Embryonic facial prominence (tissue), 1 donor: ENCODE measurements at regions not wholly inside any gene's neighbourhood (a gene's known extent, or its start where the extent isn't known, plus 50 kb on each side); places are given as distances from the start of the nearest gene placed in this dataset.
"Not testable (repeated sequence)": the region's sequence is repeated elsewhere in the genome, so short reads cannot be mapped to it uniquely, and the experiment has no call there.

Source experiments
- DNase-seq: peaks from one replicate; pipeline ENCODE4 v3.0.0-alpha.2; 2016; ENCODE audit errors: extremely low spot score

DNA sequence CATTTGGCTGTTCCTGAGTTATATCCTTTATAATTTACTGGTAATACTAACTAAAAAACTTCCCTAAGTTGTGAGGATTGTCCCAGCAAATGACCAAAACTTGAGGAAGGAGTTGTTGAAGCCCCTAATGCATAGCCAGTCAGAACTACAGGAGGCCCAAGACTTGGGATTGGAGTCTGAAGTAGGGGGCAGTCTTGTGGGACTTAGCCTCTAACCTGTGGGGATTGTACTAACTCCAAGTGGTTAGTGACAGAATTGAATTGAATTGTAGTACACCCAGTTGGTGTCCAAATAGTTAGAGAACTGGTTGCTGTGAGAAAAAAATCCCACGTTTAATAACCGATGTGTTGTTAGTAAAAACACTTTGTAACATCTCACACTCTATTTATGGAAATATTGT is 1506.3 kb downstream of the ADGRL3 start:
- no peak for DNase-seq

DNA sequence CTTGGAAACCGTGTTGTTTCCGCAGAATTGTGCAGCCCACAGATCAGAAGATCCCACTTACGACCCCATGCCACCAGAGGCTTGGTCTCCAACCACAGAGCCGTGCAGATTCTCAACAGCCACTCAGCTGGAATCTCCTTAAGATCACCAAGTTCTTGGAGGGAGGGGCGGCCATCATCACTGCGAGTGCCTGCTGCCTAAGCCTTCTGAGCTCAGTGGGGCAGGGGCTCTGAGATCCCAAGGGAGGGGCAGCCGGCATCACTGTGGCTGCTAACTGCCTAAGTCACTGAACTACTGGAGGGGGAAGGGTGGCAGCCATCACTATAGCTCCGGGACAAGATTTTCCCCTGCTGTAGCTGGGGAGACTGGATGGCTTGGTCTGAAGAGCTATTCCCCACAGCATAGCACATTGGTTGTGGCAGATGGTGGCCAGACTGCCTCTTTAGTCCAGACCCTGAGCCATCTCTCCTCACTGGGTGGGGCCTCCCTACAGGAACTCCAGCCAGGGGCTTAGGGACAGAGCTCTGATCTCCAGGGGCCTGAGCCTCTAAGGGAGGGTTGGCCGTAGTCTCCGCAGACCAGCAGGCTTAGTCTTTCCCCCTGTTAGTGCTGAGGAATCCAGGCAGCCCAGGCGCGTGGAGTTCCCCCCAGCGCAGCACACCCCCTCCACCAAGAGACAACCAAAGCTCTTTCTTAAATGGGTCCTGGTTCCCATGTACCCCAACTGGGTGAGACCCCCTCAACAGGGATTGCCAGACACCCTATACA is 1483.9 kb downstream of the ADGRL3 start:
- DNase-seq, result no peak

DNA sequence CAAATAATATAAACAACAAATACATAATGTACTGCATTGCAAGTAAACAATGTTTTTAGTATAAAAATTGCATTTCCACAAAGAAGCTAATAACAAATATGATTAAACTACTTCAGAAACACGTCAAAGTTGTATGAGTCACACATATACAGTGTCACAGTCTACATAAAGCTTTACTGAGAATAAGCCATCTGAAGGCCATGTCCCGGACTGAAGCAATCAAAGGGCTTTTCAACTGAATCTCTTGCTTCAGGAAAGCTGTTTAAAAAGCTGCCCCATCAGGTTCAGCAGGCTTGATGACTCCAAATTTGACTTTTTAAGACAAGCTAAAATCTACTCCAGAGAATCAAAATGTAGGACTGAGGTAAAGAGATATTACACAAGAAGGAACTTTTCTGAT is 1476.8 kb downstream of the ADGRL3 start:
- no peak for DNase-seq

DNA sequence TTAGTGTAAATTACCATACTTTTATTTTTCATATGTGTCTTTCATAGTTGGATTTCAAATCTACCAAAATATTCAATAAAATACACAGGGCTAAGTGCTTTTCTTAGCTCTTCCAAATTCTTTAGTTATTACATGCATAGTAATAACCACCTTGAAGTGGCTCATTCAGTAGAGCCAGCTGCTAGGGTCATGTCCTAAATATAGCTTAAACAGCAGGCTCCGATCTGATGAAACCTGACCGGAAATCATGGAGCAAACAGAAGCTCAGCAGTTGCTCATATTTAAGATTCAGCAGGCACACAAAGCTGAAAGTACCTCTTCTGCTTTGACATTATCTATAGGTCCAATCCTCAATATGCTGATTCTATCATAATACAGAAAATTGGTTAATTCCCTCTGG is 1470.4 kb downstream of the ADGRL3 start:
- DNase-seq, result no peak

DNA sequence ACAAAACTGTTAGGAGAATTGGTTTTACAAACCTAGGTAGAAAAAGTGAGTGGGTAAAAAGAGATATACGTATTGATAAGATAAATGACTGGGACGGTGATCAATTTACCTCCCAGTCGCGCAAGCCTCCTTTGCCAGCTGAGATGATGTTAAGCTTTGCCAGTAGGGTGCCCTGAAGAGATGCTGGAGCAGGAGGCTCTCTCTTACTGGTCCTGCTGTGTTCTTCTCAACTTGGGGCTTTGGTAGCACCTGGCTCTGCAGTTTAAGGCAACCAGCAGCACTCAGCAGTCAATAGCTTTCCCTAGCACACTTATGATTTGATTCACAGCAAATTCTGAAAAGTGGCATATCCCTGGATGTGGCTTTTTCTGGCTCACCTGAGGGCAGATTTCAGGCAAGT is 1461.7 kb downstream of the ADGRL3 start:
- no peak for DNase-seq

DNA sequence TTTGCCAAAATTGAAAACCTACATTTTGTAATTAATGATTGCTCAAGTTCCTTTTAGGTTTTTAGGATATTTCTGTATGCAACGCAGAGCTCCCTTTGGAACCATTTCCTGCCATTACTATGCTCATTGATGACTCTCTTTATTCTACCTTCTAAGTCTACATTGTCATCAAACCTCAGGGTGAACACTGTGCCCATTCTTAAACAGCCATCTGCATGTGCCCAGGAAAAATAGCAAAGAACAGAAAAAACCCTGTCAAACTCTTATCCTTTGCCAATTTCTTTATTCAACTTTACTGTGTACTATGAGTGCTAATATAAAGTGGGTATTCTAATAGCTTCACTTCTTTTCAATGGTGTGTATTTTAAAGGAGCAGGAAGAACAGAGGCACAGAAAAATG is 1455.9 kb downstream of the ADGRL3 start:
- no peak for DNase-seq

DNA sequence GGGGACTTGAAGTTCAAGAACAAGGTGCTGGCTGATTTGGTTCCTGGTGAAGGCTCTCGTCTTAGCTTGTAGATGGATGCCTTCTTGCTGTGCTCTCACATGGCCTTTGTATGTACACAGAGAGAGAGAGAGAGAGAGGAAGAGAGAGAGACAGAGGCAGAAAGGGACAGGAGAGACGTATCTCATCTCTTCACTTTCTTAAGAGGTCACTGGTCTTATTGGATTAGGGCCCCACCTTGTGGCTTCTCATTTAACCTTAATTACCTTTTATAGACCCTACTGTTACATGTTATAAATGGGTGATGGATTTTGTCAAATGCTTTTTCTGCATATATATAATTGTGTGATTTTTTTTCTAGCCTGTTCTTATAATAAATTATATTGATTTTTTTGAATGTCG is 1444.2 kb downstream of the ADGRL3 start:
- no peak for DNase-seq

DNA sequence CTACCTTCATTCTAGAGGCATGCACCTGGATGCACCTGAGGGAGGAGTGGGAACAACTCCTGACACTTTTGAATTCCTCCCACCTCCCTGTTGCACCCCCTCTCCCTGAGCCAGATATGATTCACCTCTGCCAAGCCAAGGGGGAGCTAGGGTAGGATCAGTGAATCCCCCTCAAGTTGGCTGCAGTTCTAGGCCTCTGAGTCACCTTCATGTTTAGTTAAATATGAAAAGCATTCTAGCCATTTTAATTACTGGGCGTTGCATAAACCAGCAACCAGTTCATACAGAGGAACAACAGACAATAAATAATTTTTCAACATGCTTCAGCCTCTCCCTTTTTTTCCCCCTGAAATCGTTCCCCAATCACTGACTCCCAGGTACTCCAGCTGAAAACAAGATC is 1440.2 kb downstream of the ADGRL3 start:
- no peak for DNase-seq

DNA sequence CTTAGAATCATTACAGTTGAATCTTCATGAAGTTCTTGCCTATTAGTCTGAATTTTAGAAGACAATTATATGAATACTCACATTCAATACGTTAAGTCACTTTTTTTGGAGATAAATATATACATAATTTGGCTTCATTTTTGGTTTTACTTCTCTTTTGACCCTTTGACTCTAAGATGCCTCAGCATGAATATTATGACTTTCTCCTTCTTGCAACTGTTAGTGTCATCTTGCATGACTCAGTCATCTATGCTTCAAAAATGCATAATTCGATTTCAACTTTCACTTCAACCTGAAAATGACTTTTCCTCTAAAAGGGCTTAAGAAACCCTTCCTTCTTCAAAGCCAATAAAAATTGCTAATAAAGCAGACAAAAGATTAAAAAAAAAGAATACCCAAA is 1427.5 kb downstream of the ADGRL3 start:
- DNase-seq, result no peak

DNA sequence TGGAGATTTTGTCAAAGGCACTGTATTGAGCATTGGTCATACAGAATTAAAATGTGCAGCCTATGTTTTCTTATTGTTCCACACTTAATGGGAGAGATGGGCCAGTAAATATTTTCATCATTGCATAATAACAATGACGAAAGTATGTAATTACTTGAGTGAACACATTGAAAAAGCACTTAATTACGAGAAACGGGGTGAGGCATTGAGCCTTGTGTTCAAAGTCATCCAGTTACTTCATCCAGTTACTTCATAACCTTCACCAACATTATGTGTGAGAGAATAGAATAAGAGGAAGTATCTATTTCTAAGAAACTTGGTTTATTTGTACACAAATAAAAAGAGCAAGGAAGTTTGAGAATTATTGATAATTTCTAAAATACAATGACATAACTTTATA is 1427.0 kb downstream of the ADGRL3 start:
- DNase-seq, result no peak

DNA sequence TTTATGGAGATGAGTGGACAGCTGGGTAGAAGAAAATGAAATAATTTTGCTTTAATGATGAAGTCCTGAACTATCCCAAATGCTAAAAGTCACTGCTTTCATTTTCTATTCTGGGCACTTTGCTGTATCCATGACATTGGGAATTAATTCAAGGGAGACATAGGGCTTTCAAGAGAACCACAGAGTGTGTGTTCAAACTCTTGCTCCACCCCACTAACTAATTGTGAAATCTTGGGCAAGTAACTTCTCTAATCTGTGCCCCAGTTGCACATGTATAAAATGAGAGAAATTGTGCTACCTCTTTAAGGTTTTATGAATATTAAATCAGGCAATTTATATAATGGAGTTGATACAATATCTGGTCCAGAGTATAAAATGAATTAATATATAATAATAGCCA is 1422.0 kb downstream of the ADGRL3 start:
- no peak for DNase-seq

DNA sequence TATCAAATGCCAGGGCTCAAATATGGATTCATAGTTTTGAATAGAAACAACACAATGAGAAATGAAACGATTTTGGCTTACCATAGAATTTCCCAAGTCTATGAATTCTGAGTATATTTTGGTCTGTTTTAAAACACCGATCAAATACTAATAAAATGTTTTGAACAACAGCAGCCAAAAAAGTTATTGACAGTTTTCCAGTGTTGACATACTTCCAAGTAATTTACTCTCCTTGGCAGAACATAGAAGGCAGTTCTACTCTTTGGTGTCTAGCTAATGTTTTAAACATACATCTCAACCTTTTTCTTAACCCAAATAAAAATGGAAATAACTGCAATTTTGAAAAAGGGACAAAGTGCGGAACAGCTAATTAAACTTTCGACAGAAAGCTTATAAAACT is 1419.8 kb downstream of the ADGRL3 start:
- no peak for DNase-seq

DNA sequence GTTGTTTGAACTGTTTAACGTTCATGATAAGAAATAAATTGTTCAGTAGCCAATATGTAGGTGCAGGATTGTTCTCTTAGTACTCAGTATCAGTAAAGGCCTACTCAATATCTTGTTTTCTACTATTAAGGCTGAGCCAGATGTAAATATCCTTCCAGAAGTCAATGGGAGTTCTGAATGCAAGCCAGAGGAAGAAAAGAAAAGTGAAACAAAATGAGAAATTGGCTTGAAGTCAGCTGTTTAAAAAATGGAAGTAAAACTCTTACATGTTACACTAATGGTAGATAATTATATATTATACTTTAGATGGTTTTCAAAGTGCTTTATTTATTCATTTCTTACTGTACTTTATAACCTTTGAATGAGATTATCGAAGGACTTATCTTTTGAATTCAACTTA is 1417.9 kb downstream of the ADGRL3 start:
- no peak for DNase-seq

DNA sequence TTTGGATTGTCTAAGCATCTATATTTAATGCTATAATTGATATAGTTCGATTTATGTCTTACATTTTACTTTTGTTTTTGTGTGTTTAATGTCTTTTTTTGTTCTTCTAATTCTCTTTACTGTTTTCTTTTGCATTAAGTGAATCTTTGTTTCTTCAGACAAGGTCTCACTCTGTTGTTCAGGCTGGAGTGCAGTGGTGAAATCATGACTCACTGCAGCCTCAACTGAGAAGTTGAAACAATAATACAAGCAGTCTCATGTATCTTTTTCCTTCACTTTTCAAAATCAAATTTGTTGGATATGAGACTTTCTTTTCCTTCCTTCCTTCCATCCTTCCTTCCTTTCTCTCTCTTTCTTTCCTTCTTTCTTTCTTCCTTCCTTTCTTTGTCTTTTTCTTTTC is 1401.6 kb downstream of the ADGRL3 start:
- DNase-seq, result no peak

DNA sequence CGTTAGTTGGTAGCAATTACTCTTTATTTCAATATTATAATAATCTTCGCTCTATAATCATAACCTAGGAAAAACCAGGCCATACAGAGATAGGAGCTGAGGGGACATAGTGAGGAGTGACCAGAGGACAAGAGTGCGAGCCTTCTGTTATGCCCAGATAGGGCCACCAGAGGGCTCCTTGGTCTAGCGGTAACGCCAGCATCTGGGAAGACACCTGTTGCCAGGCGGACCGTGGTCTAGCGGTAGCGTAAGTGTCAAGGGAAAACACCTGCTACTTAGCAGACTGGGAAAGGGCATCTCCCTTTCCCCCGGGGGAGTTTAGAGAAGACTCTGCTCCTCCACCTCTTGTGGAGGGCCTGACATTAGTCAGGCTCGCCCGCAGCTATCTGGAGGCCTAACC is 1395.1 kb downstream of the ADGRL3 start:
- DNase-seq, result not testable (repeated sequence)

DNA sequence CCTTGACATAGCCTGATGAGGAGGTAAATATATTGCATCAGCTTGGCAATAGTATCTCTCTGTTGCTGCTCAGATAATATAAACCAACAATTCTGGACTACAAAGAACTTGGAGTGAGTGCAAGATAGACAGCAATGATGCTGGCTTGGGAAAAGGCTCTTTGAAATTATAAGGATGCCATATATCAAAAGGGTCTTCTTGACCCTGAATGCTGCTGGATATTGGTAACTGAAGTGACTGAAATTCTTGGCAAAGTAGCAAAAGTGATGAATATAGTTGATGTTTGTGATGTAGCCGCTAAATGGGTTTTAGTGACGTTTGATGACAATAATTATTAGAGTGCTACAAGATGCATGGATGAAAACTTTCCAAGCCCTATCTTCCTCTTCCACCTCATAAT is 1391.6 kb downstream of the ADGRL3 start:
- DNase-seq, result no peak

DNA sequence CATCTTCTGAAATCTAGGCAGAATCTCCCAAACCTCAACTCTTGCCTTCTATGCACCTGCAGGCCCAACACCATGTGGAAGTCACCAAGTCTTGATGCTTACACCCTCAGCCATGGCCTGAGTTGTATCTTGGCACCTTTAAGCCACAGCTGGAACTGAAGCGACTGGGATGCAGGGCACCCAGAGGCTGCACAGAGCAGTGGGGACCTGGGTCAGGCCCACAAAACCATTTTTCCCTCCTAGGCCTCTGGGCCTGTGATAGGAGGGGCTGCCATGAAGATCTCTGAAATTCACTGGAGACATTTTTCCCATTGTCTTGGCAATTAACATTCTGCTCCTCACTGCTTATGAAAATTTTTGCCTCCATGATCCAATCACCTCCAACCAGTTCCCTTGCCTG is 1388.5 kb downstream of the ADGRL3 start:
- DNase-seq, result no peak

DNA sequence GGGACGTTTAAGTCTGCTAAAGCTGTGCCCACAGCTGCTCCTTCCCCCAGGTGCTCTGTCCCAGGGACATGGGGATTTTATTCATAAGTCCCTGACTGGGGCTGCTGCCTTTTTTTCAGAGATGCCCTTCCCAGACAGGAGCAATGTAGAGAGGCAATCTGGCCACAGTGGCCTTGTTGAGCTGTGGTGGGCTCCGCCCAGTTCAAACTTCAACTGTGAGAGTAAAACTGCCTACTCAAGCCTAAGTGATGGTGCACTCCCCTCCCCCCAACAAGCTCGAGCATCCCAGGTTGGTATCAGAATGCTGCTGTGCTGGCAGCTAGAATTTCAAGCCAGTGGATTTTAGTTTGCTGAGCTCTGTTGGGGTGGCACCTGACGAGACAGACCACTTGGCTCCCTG is 1371.4 kb downstream of the ADGRL3 start:
- no peak for DNase-seq

DNA sequence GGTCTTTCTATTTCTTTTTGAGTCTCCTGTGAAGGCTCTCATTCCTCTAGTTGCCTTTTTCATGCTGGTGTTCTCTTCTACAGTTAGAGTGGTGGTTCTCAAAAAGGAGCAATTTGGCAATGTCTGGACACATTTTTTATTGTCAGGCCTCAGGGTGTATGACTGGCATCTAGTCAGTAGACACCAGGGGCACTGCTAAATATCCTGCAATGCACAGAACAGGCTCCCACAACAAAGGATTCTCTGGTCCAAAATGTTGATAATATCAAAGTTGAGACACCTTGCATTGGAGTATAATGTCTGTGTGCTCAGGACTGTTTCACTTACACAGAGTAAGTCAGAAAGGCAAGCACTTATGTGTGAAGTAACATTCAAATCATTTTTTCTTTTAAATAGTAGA is 1360.7 kb downstream of the ADGRL3 start:
- no peak for DNase-seq

DNA sequence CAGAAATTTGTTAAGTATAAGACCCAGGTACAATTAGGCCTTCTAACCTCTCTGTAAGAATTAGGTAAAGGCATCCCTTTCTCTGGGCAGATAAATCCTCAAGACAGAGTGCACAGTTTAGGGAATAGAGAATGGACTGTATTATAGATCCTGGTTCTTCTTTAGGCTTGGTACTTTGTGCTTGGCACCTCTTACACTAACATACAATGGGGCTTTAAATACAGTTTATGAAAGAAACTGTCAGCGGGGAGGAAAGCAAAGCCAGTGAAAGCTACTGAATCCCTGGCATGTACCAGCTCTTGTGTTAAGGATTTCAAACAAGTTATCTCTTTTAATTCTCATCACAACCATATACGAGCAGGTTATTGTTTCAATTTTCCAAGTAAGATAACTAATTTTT is 1350.0 kb downstream of the ADGRL3 start:
- DNase-seq, result no peak

DNA sequence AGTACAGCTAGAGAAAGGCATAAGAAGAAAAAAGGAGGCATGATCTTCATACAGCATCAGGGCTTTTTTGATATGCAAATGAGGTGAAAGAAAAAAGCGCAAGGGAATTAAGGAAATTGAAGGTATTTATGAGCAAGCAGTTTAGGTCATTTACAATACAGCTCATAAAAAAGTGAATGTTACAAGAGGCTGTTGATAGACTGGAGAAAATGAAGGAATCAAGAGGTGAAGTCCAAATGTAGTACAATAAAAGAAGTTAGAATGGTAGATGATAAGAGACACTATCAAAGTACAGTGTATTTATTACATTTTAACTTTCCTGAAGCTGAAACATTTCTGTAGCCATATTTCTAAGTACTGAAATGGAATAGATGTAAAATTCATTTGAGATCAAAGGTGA is 1349.5 kb downstream of the ADGRL3 start:
- DNase-seq, result no peak

DNA sequence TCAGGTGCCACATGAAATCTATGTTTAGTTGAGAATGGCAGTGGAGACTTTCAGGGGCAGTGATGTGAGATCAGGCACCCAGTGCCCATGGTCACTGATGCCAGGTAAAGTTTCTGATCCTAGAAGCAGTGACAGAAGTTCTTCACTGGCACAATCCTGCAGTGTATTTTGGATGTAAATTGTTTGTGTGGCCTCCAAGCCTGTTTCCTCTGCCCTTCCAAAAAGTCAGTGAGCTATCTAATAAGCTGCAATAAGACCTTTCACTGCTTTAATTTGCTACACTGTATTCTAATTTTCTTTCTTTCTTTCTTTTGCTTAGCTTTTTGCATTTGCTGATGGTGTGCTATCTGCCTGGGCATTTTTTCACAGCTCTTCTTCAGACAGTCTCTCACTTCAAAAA is 1348.6 kb downstream of the ADGRL3 start:
- DNase-seq, result no peak

DNA sequence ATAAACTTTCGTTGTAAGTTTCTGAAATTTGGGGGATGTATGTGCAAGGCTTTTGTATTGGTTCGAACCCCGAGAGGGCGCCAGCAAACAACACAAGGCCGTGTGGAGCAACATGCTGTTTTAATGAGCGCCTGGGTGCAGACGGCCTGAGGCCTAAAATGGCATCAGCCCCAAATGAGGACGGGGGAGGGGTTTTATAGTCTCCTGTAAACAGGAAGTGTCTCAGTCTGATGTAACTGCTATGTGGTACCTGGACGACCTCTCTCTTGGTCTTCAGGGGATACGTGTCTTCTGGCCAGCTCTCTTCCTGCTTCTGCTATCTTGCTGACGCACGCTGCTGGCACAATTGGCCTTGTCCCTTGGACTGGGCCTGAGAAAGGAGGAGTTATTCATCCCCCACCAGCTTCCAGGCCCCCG is 1348.0 kb downstream of the ADGRL3 start:
- DNase-seq, result no peak

DNA sequence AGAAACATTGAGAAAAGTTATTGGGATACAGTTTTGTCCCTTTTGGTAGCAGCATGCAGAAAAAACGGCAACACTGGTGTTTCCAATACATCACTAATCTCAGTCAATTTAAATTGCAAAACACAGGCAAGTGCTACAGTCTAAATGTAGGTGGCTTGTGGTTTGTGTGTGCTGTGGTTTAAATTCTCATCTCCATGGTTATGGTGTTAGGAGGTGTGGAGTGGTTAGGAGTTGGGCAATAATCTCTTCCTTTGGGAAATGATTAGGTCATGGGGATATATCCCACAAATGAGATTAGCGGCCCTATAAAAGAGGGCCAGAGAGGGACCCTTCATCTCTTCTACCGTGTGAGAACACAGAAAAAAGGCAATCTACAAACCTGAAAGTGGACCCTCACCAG is 1344.3 kb downstream of the ADGRL3 start:
- DNase-seq, result no peak
